IMR-90 (cell line): ENCODE measurements at regions not wholly inside any gene's neighbourhood (a gene's known extent, or its start where the extent isn't known, plus 50 kb on each side); places are given as distances from the start of the nearest gene placed in this dataset.

Experiments
- ATAC-seq: fragments of 200-7000 bp; cut with Tn5 transposase; 2 replicates; pipeline ENCODE4 v1.9.1; 2020; ENCODE audit warnings: low read depth, mild to moderate bottlenecking, moderate library complexity
- BruUV-seq: library from RNA; stranded (reverse); fragments of 400-500 nt; replicated peaks from 2 replicates; lab custom pipeline; 2021; lab: Mats Ljungman, UMichigan
- CTCF ChIA-PET: fragments of 300-600 bp; formaldehyde crosslinking; extraction: SDS; loops from one replicate; lab custom pipeline; 2021; ENCODE audit warnings: antibody characterized with exemption; lab: Yijun Ruan, JAX
- POLR2A ChIA-PET: fragments of 300-600 bp; sonication (Branson Sonifier 250); formaldehyde crosslinking; loops from one replicate; lab custom pipeline; 2022; ENCODE audit warnings: antibody characterized with exemption; ENCODE audit not compliant: unreplicated experiment; lab: Charles Lee
- DNase-seq: peaks from one replicate; pipeline ENCODE4 v3.0.0; 2013
- H2AFZ ChIP-seq: replicated peaks from 2 replicates; pipeline ENCODE3; 2013; ENCODE audit warnings: low read length, mild to moderate bottlenecking; ENCODE audit not compliant: poor library complexity
- H2AK5ac ChIP-seq: 2 replicates; pipeline ENCODE4 v1.6.1; 2013; ENCODE audit warnings: low read depth, low read length, inconsistent platforms
- H2AK9ac ChIP-seq: replicated peaks from 2 replicates; pipeline ENCODE3; 2013; ENCODE audit warnings: mild to moderate bottlenecking, low read depth, low read length, moderate library complexity; ENCODE audit not compliant: poor library complexity
- H2BK120ac ChIP-seq: 2 replicates; pipeline ENCODE4 v1.6.1; 2013; ENCODE audit warnings: low read depth, low read length, inconsistent platforms
- H2BK15ac ChIP-seq: 3 replicates; pipeline ENCODE4 v1.6.1; 2013; ENCODE audit warnings: low read depth, low read length, inconsistent platforms
- H2BK20ac ChIP-seq: 2 replicates; pipeline ENCODE4 v1.6.1; 2013; ENCODE audit warnings: low read depth, mild to moderate bottlenecking, inconsistent platforms, low read length, moderate library complexity
- H2BK5ac ChIP-seq: 2 replicates; pipeline ENCODE4 v1.6.1; 2013; ENCODE audit warnings: mild to moderate bottlenecking, low read depth, low read length, inconsistent platforms; ENCODE audit not compliant: poor library complexity, severe bottlenecking
- H3K14ac ChIP-seq: replicated peaks from 2 replicates; pipeline ENCODE4 v1.6.1; 2013; ENCODE audit warnings: low read depth, low read length, inconsistent platforms
- H3K18ac ChIP-seq: 2 replicates; pipeline ENCODE4 v1.6.1; 2013; ENCODE audit warnings: low read depth, low read length, control low read depth
- H3K23ac ChIP-seq: 2 replicates; pipeline ENCODE4 v1.6.1; 2013; ENCODE audit warnings: low read depth, low read length, inconsistent platforms
- H3K27ac ChIP-seq: 2 replicates; pipeline ENCODE4 v1.5.1; 2013; ENCODE audit warnings: mild to moderate bottlenecking, control low read depth, low read length; ENCODE audit not compliant: insufficient read depth
- H3K27me3 ChIP-seq: 2 replicates; pipeline ENCODE4 v1.6.1; 2013; ENCODE audit warnings: low read length; ENCODE audit not compliant: control insufficient read depth, insufficient read depth
- H3K36me3 ChIP-seq: 2 replicates; pipeline ENCODE4 v1.6.1; 2013; ENCODE audit warnings: low read length, mixed read lengths; ENCODE audit not compliant: control insufficient read depth, insufficient read depth
- H3K4ac ChIP-seq: 2 replicates; pipeline ENCODE4 v1.6.1; 2013; ENCODE audit warnings: low read depth, low read length, inconsistent platforms
- H3K4me1 ChIP-seq: 2 replicates; pipeline ENCODE4 v1.6.1; 2013; ENCODE audit warnings: low read length, mixed read lengths; ENCODE audit not compliant: control insufficient read depth, insufficient read depth
- H3K4me2 ChIP-seq: 2 replicates; pipeline ENCODE4 v1.6.1; 2013; ENCODE audit warnings: low read depth, mild to moderate bottlenecking, control low read depth, low read length, moderate library complexity
- H3K4me3 ChIP-seq: 2 replicates; pipeline ENCODE4 v1.5.1; 2013; ENCODE audit warnings: low read depth, mild to moderate bottlenecking, control low read depth, low read length, moderate library complexity; ENCODE audit not compliant: insufficient read depth
- H3K56ac ChIP-seq: 2 replicates; pipeline ENCODE4 v1.6.1; 2013; ENCODE audit warnings: low read length, inconsistent platforms; ENCODE audit not compliant: insufficient read depth; ENCODE audit errors: extremely low read depth
- H3K79me1 ChIP-seq, 2 experiments: 2 replicates each; pipeline ENCODE4 v1.6.1; 2013; ENCODE audit warnings: low read length in 2 of 2, inconsistent platforms in 1 of 2, low read depth in 1 of 2
- H3K9ac ChIP-seq: 2 replicates; pipeline ENCODE4 v1.6.1; 2013; ENCODE audit warnings: low read depth, low read length, control low read depth
- H3K9me1 ChIP-seq: 2 replicates; pipeline ENCODE4 v1.6.1; 2013; ENCODE audit warnings: low read length, inconsistent platforms; ENCODE audit not compliant: insufficient read depth
- H3K9me3 ChIP-seq: 2 replicates; pipeline ENCODE4 v1.6.1; 2013; ENCODE audit warnings: low read length; ENCODE audit not compliant: control insufficient read depth, insufficient read depth
- H4K20me1 ChIP-seq: 2 replicates; pipeline ENCODE4 v1.6.1; 2013; ENCODE audit warnings: low read length, inconsistent platforms; ENCODE audit not compliant: insufficient read depth
- H4K5ac ChIP-seq: 2 replicates; pipeline ENCODE4 v1.6.1; 2013; ENCODE audit warnings: mild to moderate bottlenecking, low read depth, low read length, control low read depth
- H4K8ac ChIP-seq, 2 experiments: 2 replicates each; pipeline ENCODE4 v1.6.1; 2013; ENCODE audit warnings: low read depth in 2 of 2, low read length in 2 of 2, control low read depth in 1 of 2, inconsistent platforms in 1 of 2
- H4K91ac ChIP-seq: 2 replicates; pipeline ENCODE4 v1.6.1; 2013; ENCODE audit warnings: low read depth, low read length, inconsistent platforms; ENCODE audit not compliant: insufficient read depth
- RCOR1 ChIP-seq: IDR thresholded peaks from 2 replicates; pipeline ENCODE4 v1.6.1; 2012; ENCODE audit warnings: mild to moderate bottlenecking, low read length, improper control_type of control experiment; ENCODE audit not compliant: insufficient replicate concordance
- WGBS, 2 experiments: methylation state at CpG; one replicate each; pipeline versions ENCODE4 v1.1.5 to v1.1.7; 2013; ENCODE audit warnings: missing lambda C conversion rate in 2 of 2; ENCODE audit not compliant: insufficient read length in 1 of 2; ENCODE audit errors: extremely low coverage in 2 of 2; 5-methylcytosine and 5-hydroxymethylcytosine counted together
- dilution Hi-C: fragments of 300-500 bp; cut with HindIII; formaldehyde crosslinking; loops from one replicate; pipeline ENCODE4 v1.14.3; 2018; ENCODE audit warnings: low sequenced_read_pairs; ENCODE audit not compliant: unreplicated experiment
- in situ Hi-C: fragments of 300-500 bp; cut with MboI; formaldehyde crosslinking; loops from 3 replicates; pipeline ENCODE4 v1.14.3; 2019; ENCODE audit warnings: low sequenced_read_pairs, inconsistent platforms, mixed read lengths
- intact Hi-C: fragments of 100-400 bp; cut with micrococcal nuclease; formaldehyde crosslinking; loops from 2 replicates; pipeline ENCODE4 v1.10.0; 2022

GRCh38 chr2:862355-862687 lies 88.3 kb upstream of the SNTG2 start:
- H3K4me2 ChIP-seq, result no peak overlapping the region
- H4K91ac ChIP-seq, result no peak overlapping the region
- H4K20me1 ChIP-seq, result no peaks in the 10 kb centered on the region
- no peak overlapping the region for H3K56ac ChIP-seq
- POLR2A ChIA-PET, result no interaction called here
- no TSS peak for BruUV-seq
- dilution Hi-C loops, result no loop called here
- H3K23ac ChIP-seq, result no peak overlapping the region
- no peaks in the 10 kb centered on the region for H3K4me1 ChIP-seq
- H3K9me3 ChIP-seq, result peaks cover 10% of the 10 kb centered on the region
- H3K4ac ChIP-seq, result no peak overlapping the region
- no peak overlapping the region for H3K27ac ChIP-seq
- H4K8ac ChIP-seq, result no peak overlapping the region
- H2AFZ ChIP-seq, result no peak overlapping the region
- no peaks in the 10 kb centered on the region for H3K79me1 ChIP-seq
- WGBS, 2 experiments, result 58% methylated on average over 5 of the region's 17 CpGs; no CpG with 5 or more reads in 1 of the 2 experiments
- no peak overlapping the region for H3K9ac ChIP-seq
- no peak overlapping the region for H2BK5ac ChIP-seq
- H3K14ac ChIP-seq, result no peak overlapping the region
- no peaks in the 10 kb centered on the region for H3K36me3 ChIP-seq
- no peak overlapping the region for H2AK9ac ChIP-seq
- no peak overlapping the region for H2AK5ac ChIP-seq
- no peak overlapping the region for H4K5ac ChIP-seq
- no peak overlapping the region for H3K18ac ChIP-seq
- no peak for TF ChIP-seq RCOR1
- CTCF ChIA-PET, result no interaction called here
- ATAC-seq (no peak), DNase-seq (no peak)
- H3K4me3 ChIP-seq, result no peak overlapping the region
- H3K27me3 ChIP-seq, result no peaks in the 10 kb centered on the region
- no peaks in the 10 kb centered on the region for H3K9me1 ChIP-seq
- no peak overlapping the region for H2BK20ac ChIP-seq
- H2BK15ac ChIP-seq, result no peak overlapping the region
- intact Hi-C loops, result no loop called here
- in situ Hi-C loops, result no loop called here
- H2BK120ac ChIP-seq, result no peak overlapping the region
